GM23338 (cell line): ENCODE measurements at regions not wholly inside any gene's neighbourhood (a gene's known extent, or its start where the extent isn't known, plus 50 kb on each side); places are given as distances from the start of the nearest gene placed in this dataset.

Source experiments
- ATAC-seq: fragments of 200-7000 bp; cut with Tn5 transposase; 3 replicates; pipeline ENCODE4 v1.9.1; 2020
- DNase-seq: peaks from one replicate; pipeline ENCODE4 v3.0.0-alpha.2; 2015; ENCODE audit warnings: low spot score
- H2AFZ ChIP-seq: fragments of 200-600 bp; sonication (generic); 2 replicates; pipeline ENCODE4 v1.8.0; 2016; ENCODE audit warnings: antibody characterized with exemption, mild to moderate bottlenecking, moderate library complexity
- H3F3A ChIP-seq: fragments of 200-600 bp; sonication (generic); replicated peaks from 2 replicates; pipeline ENCODE4 v1.8.0; 2017; ENCODE audit warnings: antibody characterized with exemption, mixed run types, low read depth
- H3K27ac ChIP-seq: fragments of 200-600 bp; sonication (generic); 2 replicates; pipeline ENCODE4 v1.6.1; 2016; ENCODE audit warnings: low read depth
- H3K27me3 ChIP-seq: fragments of 200-600 bp; sonication (generic); 2 replicates; pipeline ENCODE4 v1.8.0; 2016; ENCODE audit warnings: mild to moderate bottlenecking, mixed run types, moderate library complexity; ENCODE audit not compliant: insufficient read depth
- H3K36me3 ChIP-seq: fragments of 200-600 bp; sonication (generic); 2 replicates; pipeline ENCODE4 v1.8.0; 2016; ENCODE audit warnings: mild to moderate bottlenecking; ENCODE audit not compliant: insufficient read depth
- H3K4me1 ChIP-seq: fragments of 200-600 bp; sonication (generic); 2 replicates; pipeline ENCODE4 v1.8.0; 2016; ENCODE audit warnings: mild to moderate bottlenecking, moderate library complexity; ENCODE audit not compliant: insufficient read depth
- H3K4me2 ChIP-seq: fragments of 200-600 bp; sonication (generic); 2 replicates; pipeline ENCODE4 v1.7.1; 2017; ENCODE audit warnings: mixed run types
- H3K4me3 ChIP-seq: fragments of 200-600 bp; sonication (generic); 2 replicates; pipeline ENCODE4 v1.6.1; 2016; ENCODE audit warnings: mixed run types
- H3K79me2 ChIP-seq: fragments of 200-600 bp; sonication (generic); replicated peaks from 2 replicates; pipeline ENCODE4 v1.8.0; 2017; ENCODE audit warnings: mild to moderate bottlenecking; ENCODE audit not compliant: insufficient read depth
- H3K9me2 ChIP-seq: fragments of 200-600 bp; sonication (generic); 2 replicates; pipeline ENCODE4 v1.8.0; 2017; ENCODE audit not compliant: insufficient read depth
- H4K20me1 ChIP-seq: fragments of 200-600 bp; sonication (generic); replicated peaks from 2 replicates; pipeline ENCODE4 v1.8.0; 2017; ENCODE audit warnings: mild to moderate bottlenecking; ENCODE audit not compliant: insufficient read depth
- H3K27ac Mint-ChIP-seq: 2 replicates; pipeline ENCODE4 v1.8.0; 2020; ENCODE audit warnings: inconsistent platforms, mild to moderate bottlenecking, moderate library complexity, mixed read lengths
- H3K27me3 Mint-ChIP-seq: 3 replicates; pipeline ENCODE4 v1.8.0; 2022; ENCODE audit warnings: low read depth, mild to moderate bottlenecking, moderate library complexity, mixed read lengths, inconsistent platforms; ENCODE audit not compliant: insufficient read depth, poor library complexity
- H3K36me3 Mint-ChIP-seq: 3 replicates; pipeline ENCODE4 v1.8.0; 2021; ENCODE audit warnings: low read depth, mild to moderate bottlenecking, inconsistent platforms, moderate library complexity, mixed read lengths
- H3K4me1 Mint-ChIP-seq: 3 replicates; pipeline ENCODE4 v1.8.0; 2020; ENCODE audit warnings: mild to moderate bottlenecking, inconsistent platforms, mixed read lengths
- H3K4me3 Mint-ChIP-seq: 3 replicates; pipeline ENCODE4 v1.8.0; 2021; ENCODE audit warnings: moderate library complexity, mild to moderate bottlenecking, inconsistent platforms, mixed read lengths
- H3K9me3 Mint-ChIP-seq: 3 replicates; pipeline ENCODE4 v1.8.0; 2020; ENCODE audit warnings: moderate library complexity, mild to moderate bottlenecking, inconsistent platforms, mixed read lengths
- CREB1 ChIP-seq: fragments of 250-450 bp; sonication (Bioruptor Pico); IDR thresholded peaks from 2 replicates; pipeline ENCODE4 v1.5.0; 2020; ENCODE audit warnings: low read depth, mild to moderate bottlenecking, moderate library complexity
- ETS1 ChIP-seq: IDR thresholded peaks from 2 replicates; pipeline ENCODE4 v1.6.1; 2016; ENCODE audit warnings: antibody characterized with exemption
- EZH2 ChIP-seq: fragments of 200-600 bp; sonication (generic); IDR thresholded peaks from one replicate; pipeline ENCODE4 v1.8.0; 2017; ENCODE audit warnings: antibody characterized with exemption, mild to moderate bottlenecking, low read depth; ENCODE audit not compliant: unreplicated experiment
- EZH2phosphoT487 ChIP-seq: fragments of 200-600 bp; sonication (generic); IDR thresholded peaks from one replicate; pipeline ENCODE4 v1.8.1; 2018; ENCODE audit warnings: antibody characterized with exemption; ENCODE audit not compliant: unreplicated experiment
- JUNB ChIP-seq: IDR thresholded peaks from one replicate; pipeline ENCODE4 v1.6.1; 2016; ENCODE audit warnings: antibody characterized with exemption; ENCODE audit not compliant: unreplicated experiment
- NANOG ChIP-seq: IDR thresholded peaks from 2 replicates; pipeline ENCODE4 v1.6.1; 2016; ENCODE audit warnings: antibody characterized with exemption, borderline replicate concordance
- POLR2AphosphoS5 ChIP-seq: IDR thresholded peaks from 2 replicates; pipeline ENCODE4 v1.6.1; 2016; ENCODE audit warnings: antibody characterized with exemption, low read depth
- STAT1 ChIP-seq: IDR thresholded peaks from one replicate; pipeline ENCODE4 v1.6.1; 2016; ENCODE audit warnings: antibody characterized with exemption; ENCODE audit not compliant: unreplicated experiment
- ZNF114 ChIP-seq: fragments of 250-450 bp; sonication (Bioruptor Pico); IDR thresholded peaks from 2 replicates; pipeline ENCODE4 v1.5.0; 2020; ENCODE audit warnings: mild to moderate bottlenecking, moderate library complexity
- ZNF331 ChIP-seq: fragments of 250-450 bp; sonication (Bioruptor Pico); IDR thresholded peaks from 2 replicates; pipeline ENCODE4 v1.5.0; 2020; ENCODE audit warnings: low read depth, mild to moderate bottlenecking, moderate library complexity
- ZNF462 ChIP-seq: fragments of 250-450 bp; sonication (Bioruptor Pico); IDR thresholded peaks from 2 replicates; pipeline ENCODE4 v1.5.0; 2020; ENCODE audit warnings: mild to moderate bottlenecking, moderate library complexity
- TF ChIP-seq, protein P1 (sequence below): IDR thresholded peaks from one replicate; pipeline ENCODE4 v1.6.1; 2018; ENCODE audit warnings: antibody characterized with exemption; ENCODE audit not compliant: unreplicated experiment
- TF ChIP-seq, protein P2 (sequence below), 2 experiments: fragments of 200-600 bp in 1 of 2; sonication (generic) in 1 of 2; conservative IDR thresholded peaks; 2 replicates each; pipeline versions ENCODE4 v1.5.1 to v1.6.1; 2016 to 2017; ENCODE audit warnings: antibody characterized with exemption in 2 of 2, low read depth in 2 of 2, mild to moderate bottlenecking in 2 of 2, moderate library complexity in 1 of 2

DNA sequence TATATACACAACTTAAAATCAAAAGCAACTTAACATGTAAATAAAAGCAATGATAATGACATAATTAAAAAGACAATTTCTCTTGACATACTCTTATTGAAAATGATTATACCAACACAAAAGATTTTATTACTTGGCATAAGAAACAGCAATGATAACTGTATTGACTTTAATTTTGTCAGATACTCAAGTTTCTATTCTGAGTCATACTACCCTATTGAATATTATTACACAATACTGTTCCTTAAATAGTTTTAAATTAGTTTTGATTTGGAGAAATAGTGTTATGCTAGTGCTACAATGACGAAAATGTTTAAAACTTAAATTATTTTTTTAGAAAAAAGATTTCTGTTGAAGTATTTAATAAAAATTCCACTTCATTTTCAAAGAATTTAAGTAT lies 1319.3 kb upstream of the C9orf72 start:
- H3K36me3 Mint-ChIP-seq, result no peaks in the 10 kb centered on the region
- Histone ChIP-seq H4K20me1 (no peaks in the 10 kb centered on the region), H3F3A (no peaks in the 10 kb centered on the region), H2AFZ (no peak overlapping the region), H3K4me1 (peaks cover 7% of the 10 kb centered on the region; the same call in 1 of the 2 replicates), H3K27me3 (no peaks in the 10 kb centered on the region), H3K36me3 (no peaks in the 10 kb centered on the region), H3K4me3 (no peak overlapping the region), H3K4me2 (no peak overlapping the region), H3K9me2 (no peaks in the 10 kb centered on the region), H3K27ac (no peak overlapping the region), H3K79me2 (no peaks in the 10 kb centered on the region)
- no peak overlapping the region for H3K4me3 Mint-ChIP-seq
- DNase-seq (no peak), ATAC-seq (no peak)
- no peaks in the 10 kb centered on the region for H3K9me3 Mint-ChIP-seq
- no peak overlapping the region for H3K27ac Mint-ChIP-seq
- no peaks in the 10 kb centered on the region for H3K27me3 Mint-ChIP-seq
- TF ChIP-seq POLR2AphosphoS5, result no peak
- no peak for TF ChIP-seq CREB1 (CRISPR knock-in tag)
- no peak for TF ChIP-seq ZNF462 (CRISPR knock-in tag)
- TF ChIP-seq, protein P1, sequence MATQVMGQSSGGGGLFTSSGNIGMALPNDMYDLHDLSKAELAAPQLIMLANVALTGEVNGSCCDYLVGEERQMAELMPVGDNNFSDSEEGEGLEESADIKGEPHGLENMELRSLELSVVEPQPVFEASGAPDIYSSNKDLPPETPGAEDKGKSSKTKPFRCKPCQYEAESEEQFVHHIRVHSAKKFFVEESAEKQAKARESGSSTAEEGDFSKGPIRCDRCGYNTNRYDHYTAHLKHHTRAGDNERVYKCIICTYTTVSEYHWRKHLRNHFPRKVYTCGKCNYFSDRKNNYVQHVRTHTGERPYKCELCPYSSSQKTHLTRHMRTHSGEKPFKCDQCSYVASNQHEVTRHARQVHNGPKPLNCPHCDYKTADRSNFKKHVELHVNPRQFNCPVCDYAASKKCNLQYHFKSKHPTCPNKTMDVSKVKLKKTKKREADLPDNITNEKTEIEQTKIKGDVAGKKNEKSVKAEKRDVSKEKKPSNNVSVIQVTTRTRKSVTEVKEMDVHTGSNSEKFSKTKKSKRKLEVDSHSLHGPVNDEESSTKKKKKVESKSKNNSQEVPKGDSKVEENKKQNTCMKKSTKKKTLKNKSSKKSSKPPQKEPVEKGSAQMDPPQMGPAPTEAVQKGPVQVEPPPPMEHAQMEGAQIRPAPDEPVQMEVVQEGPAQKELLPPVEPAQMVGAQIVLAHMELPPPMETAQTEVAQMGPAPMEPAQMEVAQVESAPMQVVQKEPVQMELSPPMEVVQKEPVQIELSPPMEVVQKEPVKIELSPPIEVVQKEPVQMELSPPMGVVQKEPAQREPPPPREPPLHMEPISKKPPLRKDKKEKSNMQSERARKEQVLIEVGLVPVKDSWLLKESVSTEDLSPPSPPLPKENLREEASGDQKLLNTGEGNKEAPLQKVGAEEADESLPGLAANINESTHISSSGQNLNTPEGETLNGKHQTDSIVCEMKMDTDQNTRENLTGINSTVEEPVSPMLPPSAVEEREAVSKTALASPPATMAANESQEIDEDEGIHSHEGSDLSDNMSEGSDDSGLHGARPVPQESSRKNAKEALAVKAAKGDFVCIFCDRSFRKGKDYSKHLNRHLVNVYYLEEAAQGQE, result no peak
- no peak for TF ChIP-seq JUNB
- TF ChIP-seq STAT1, result no peak
- TF ChIP-seq ETS1, result no peak
- TF ChIP-seq ZNF114 (CRISPR knock-in tag), result no peak
- TF ChIP-seq EZH2phosphoT487, result no peak
- no peak for TF ChIP-seq EZH2
- no peak for TF ChIP-seq NANOG
- no peak for TF ChIP-seq ZNF331 (CRISPR knock-in tag)
- TF ChIP-seq, protein P2, sequence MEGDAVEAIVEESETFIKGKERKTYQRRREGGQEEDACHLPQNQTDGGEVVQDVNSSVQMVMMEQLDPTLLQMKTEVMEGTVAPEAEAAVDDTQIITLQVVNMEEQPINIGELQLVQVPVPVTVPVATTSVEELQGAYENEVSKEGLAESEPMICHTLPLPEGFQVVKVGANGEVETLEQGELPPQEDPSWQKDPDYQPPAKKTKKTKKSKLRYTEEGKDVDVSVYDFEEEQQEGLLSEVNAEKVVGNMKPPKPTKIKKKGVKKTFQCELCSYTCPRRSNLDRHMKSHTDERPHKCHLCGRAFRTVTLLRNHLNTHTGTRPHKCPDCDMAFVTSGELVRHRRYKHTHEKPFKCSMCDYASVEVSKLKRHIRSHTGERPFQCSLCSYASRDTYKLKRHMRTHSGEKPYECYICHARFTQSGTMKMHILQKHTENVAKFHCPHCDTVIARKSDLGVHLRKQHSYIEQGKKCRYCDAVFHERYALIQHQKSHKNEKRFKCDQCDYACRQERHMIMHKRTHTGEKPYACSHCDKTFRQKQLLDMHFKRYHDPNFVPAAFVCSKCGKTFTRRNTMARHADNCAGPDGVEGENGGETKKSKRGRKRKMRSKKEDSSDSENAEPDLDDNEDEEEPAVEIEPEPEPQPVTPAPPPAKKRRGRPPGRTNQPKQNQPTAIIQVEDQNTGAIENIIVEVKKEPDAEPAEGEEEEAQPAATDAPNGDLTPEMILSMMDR (conservative IDR thresholded peaks at IDR 0.05; ENCODE audit: low read depth in 2 of 2), result no peak
- H3K4me1 Mint-ChIP-seq, result peaks cover 17% of the 10 kb centered on the region
